ENCODE measurements at regions not wholly inside any gene's neighbourhood (a gene's known extent, or its start where the extent isn't known, plus 50 kb on each side); places are given as distances from the start of the nearest gene placed in this dataset.

DNA sequence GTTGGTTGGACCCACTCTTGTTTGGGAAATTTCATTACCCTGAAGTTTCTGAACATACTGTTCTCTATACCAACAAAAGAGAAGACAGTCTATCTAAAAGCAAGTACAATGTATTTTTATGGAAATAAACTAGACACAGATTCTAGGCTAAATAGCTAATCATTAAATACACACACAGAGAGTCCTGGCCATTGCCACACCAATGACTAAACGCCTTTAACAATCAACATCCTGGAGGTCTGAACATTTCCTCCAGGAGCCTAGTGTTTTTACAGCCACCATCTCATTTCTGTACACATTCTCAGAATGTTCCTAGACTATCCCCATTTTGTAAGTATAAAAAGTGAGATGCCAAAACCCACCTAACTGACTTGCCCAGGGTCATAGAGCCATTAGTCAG, 141.6 kb upstream of the RREB1 start:
- TF ChIP-seq, protein P1, sequence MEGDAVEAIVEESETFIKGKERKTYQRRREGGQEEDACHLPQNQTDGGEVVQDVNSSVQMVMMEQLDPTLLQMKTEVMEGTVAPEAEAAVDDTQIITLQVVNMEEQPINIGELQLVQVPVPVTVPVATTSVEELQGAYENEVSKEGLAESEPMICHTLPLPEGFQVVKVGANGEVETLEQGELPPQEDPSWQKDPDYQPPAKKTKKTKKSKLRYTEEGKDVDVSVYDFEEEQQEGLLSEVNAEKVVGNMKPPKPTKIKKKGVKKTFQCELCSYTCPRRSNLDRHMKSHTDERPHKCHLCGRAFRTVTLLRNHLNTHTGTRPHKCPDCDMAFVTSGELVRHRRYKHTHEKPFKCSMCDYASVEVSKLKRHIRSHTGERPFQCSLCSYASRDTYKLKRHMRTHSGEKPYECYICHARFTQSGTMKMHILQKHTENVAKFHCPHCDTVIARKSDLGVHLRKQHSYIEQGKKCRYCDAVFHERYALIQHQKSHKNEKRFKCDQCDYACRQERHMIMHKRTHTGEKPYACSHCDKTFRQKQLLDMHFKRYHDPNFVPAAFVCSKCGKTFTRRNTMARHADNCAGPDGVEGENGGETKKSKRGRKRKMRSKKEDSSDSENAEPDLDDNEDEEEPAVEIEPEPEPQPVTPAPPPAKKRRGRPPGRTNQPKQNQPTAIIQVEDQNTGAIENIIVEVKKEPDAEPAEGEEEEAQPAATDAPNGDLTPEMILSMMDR (IDR thresholded peaks at IDR 0.05) = no peak
- TF ChIP-seq POLR2A (IDR thresholded peaks at IDR 0.05) = no peak

Measured in esophagus squamous epithelium (tissue), 4 donors.